NT2/D1 (cell line): ENCODE measurements at regions not wholly inside any gene's neighbourhood (a gene's known extent, or its start where the extent isn't known, plus 50 kb on each side); places are given as distances from the start of the nearest gene placed in this dataset.

Experiments
- DNase-seq: peaks from one replicate; pipeline ENCODE4 v3.0.0-alpha.2; 2011; ENCODE audit warnings: low read depth, low spot score
- H3K27me3 ChIP-seq: 2 replicates; pipeline ENCODE4 v1.6.0; 2011; ENCODE audit warnings: mild to moderate bottlenecking; ENCODE audit not compliant: insufficient read length, insufficient read depth
- H3K36me3 ChIP-seq: 2 replicates; pipeline ENCODE4 v1.6.1; 2011; ENCODE audit warnings: mild to moderate bottlenecking, low read length, mixed read lengths; ENCODE audit not compliant: insufficient read depth, insufficient read length
- H3K4me1 ChIP-seq: 2 replicates; pipeline ENCODE4 v1.5.1; 2011; ENCODE audit not compliant: insufficient read depth, insufficient read length
- H3K4me3 ChIP-seq: 2 replicates; pipeline ENCODE4 v1.5.1; 2011; ENCODE audit warnings: low read depth; ENCODE audit not compliant: insufficient read length
- H3K9ac ChIP-seq: 2 replicates; pipeline ENCODE4 v1.6.0; 2011; ENCODE audit warnings: low read depth; ENCODE audit not compliant: insufficient read length
- H3K9me3 ChIP-seq: 2 replicates; pipeline ENCODE4 v1.5.1; 2011; ENCODE audit warnings: mild to moderate bottlenecking, low read length; ENCODE audit not compliant: insufficient read depth
- SUZ12 ChIP-seq: IDR thresholded peaks from 2 replicates; pipeline ENCODE4 v1.6.1; 2011; ENCODE audit not compliant: insufficient read length, insufficient read depth; ENCODE audit errors: extremely low read depth
- YY1 ChIP-seq: IDR thresholded peaks from 2 replicates; pipeline ENCODE4 v1.6.1; 2011; ENCODE audit not compliant: insufficient read length, insufficient read depth
- ZNF274 ChIP-seq: IDR thresholded peaks from 2 replicates; pipeline ENCODE4 v1.6.1; 2011; ENCODE audit warnings: mild to moderate bottlenecking, low read depth, low read length

GRCh38 chr4:59834943-59835342, 1365.2 kb upstream of the ADGRL3 start:
- no peaks in the 10 kb centered on the region for H3K36me3 ChIP-seq
- TF ChIP-seq YY1, result no peak
- no peak for TF ChIP-seq SUZ12
- no peak for TF ChIP-seq ZNF274

GRCh38 chr4:59837751-59838150, 1362.4 kb upstream of the ADGRL3 start:
- Histone ChIP-seq H3K9ac (no peak overlapping the region), H3K4me3 (no peak overlapping the region), H3K9me3 (no peaks in the 10 kb centered on the region), H3K36me3 (no peaks in the 10 kb centered on the region), H3K27me3 (no peaks in the 10 kb centered on the region), H3K4me1 (no peaks in the 10 kb centered on the region)
- TF ChIP-seq SUZ12 (no peak), YY1 (no peak), ZNF274 (no peak)
- no peak for DNase-seq

More at GRCh38 chr4:59834943-59835342, 1365.2 kb upstream of the ADGRL3 start:
- no peak for DNase-seq
- Histone ChIP-seq H3K4me3 (no peak overlapping the region), H3K9me3 (no peaks in the 10 kb centered on the region), H3K9ac (no peak overlapping the region), H3K4me1 (no peaks in the 10 kb centered on the region), H3K27me3 (no peaks in the 10 kb centered on the region)

- no peak for DNase-seq
- Histone ChIP-seq H3K9ac (no peak overlapping the region), H3K4me1 (no peaks in the 10 kb centered on the region), H3K9me3 (no peaks in the 10 kb centered on the region), H3K36me3 (no peaks in the 10 kb centered on the region), H3K27me3 (no peaks in the 10 kb centered on the region), H3K4me3 (no peak overlapping the region)
- TF ChIP-seq SUZ12 (no peak), ZNF274 (no peak)
Observed at GRCh38 chr4:59838236-59838635, 1361.9 kb upstream of the ADGRL3 start.

GRCh38 chr4:59841698-59842097, 1358.4 kb upstream of the ADGRL3 start:
- no peak for DNase-seq
- no peaks in the 10 kb centered on the region for H3K27me3 ChIP-seq
- no peaks in the 10 kb centered on the region for H3K36me3 ChIP-seq
- no peak overlapping the region for H3K4me3 ChIP-seq
- H3K9ac ChIP-seq, result no peak overlapping the region
- no peaks in the 10 kb centered on the region for H3K9me3 ChIP-seq
- TF ChIP-seq ZNF274 (no peak), SUZ12 (no peak), YY1 (no peak)
- no peaks in the 10 kb centered on the region for H3K4me1 ChIP-seq

- Histone ChIP-seq H3K4me3 (no peak overlapping the region), H3K36me3 (no peaks in the 10 kb centered on the region), H3K9ac (no peak overlapping the region), H3K27me3 (no peaks in the 10 kb centered on the region), H3K9me3 (no peaks in the 10 kb centered on the region), H3K4me1 (no peaks in the 10 kb centered on the region)
- no peak for DNase-seq
- TF ChIP-seq ZNF274, result no peak
- TF ChIP-seq SUZ12, result no peak
- no peak for TF ChIP-seq YY1
Observed at GRCh38 chr4:59848457-59848856, 1351.7 kb upstream of the ADGRL3 start.

GRCh38 chr4:59855630-59856352, 1344.3 kb upstream of the ADGRL3 start:
- H3K9me3 ChIP-seq, result no peaks in the 10 kb centered on the region
- no peaks in the 10 kb centered on the region for H3K4me1 ChIP-seq
- no peak overlapping the region for H3K9ac ChIP-seq
- no peak for DNase-seq
- no peak overlapping the region for H3K4me3 ChIP-seq
- no peaks in the 10 kb centered on the region for H3K36me3 ChIP-seq
- TF ChIP-seq YY1 (no peak), ZNF274 (no peak), SUZ12 (no peak)
- H3K27me3 ChIP-seq, result no peaks in the 10 kb centered on the region

GRCh38 chr4:59869056-59869455, 1331.1 kb upstream of the ADGRL3 start:
- no peaks in the 10 kb centered on the region for H3K36me3 ChIP-seq
- no peak for DNase-seq
- no peak for TF ChIP-seq YY1
- no peak for TF ChIP-seq SUZ12
- TF ChIP-seq ZNF274, result no peak
- no peak overlapping the region for H3K4me3 ChIP-seq
- no peaks in the 10 kb centered on the region for H3K27me3 ChIP-seq
- no peaks in the 10 kb centered on the region for H3K9me3 ChIP-seq
- H3K4me1 ChIP-seq, result no peaks in the 10 kb centered on the region
- H3K9ac ChIP-seq, result no peak overlapping the region

GRCh38 chr4:59869559-59869958, 1330.6 kb upstream of the ADGRL3 start:
- Histone ChIP-seq H3K27me3 (no peaks in the 10 kb centered on the region), H3K9ac (no peak overlapping the region), H3K4me1 (no peaks in the 10 kb centered on the region), H3K36me3 (no peaks in the 10 kb centered on the region), H3K9me3 (no peaks in the 10 kb centered on the region), H3K4me3 (no peak overlapping the region)
- TF ChIP-seq ZNF274, result no peak
- no peak for TF ChIP-seq YY1
- no peak for TF ChIP-seq SUZ12
- no peak for DNase-seq
